GM21423 (cell line): ENCODE measurements at regions not wholly inside any gene's neighbourhood (a gene's known extent, or its start where the extent isn't known, plus 50 kb on each side); places are given as distances from the start of the nearest gene placed in this dataset.

ENCODE experiments used
- ATAC-seq: cut with Tn5 transposase; IDR thresholded peaks from one replicate; pipeline ENCODE4 v1.9.1; 2021; ENCODE audit warnings: mild to moderate bottlenecking, moderate library complexity; ENCODE audit not compliant: unreplicated experiment

DNA sequence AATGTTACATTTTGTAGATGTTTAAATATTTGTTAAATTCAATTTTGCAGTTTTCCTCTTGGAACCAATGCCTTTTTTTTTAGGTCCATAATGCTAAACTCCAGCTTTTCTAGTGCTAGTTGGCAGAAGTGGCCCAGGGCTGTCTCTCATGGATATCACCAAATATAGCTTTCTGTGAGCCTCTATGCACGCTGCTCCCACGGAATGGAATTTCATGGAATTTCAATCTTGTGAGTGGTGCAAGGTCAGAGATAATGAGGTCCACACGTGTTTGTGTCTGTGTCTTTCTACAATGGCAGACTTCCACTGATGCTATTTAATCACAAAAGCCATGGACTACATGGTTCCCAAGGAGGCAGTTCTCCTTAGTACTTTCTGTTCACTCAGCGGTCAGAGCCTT lies 191.5 kb upstream of the PARD3B start:
- ATAC-seq, result no peak

GRCh38 chr2:204354442-204354856 lies 190.8 kb upstream of the PARD3B start:
- ATAC-seq, result no peak

DNA sequence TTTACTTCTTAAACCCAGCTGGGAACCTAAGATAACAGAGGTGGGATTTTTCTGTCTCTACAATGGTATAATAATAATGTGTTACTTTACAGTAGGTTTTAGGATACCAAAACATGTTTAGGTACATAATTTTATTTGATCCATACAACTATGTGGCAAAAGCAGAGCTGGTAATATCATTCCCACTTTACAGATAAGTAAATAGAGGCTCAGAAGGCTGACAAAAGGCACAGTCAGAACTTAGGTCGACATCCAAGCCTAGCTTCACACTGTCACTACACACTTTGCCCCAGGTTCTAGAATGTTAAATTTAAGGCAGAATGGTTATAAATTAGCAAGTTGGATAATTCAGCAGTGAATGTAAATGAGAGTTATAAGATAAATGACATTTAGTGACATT lies 189.6 kb upstream of the PARD3B start:
- ATAC-seq, result no peak

- ATAC-seq, result no peak
Observed at GRCh38 chr2:204356151-204356641, 189.1 kb upstream of the PARD3B start.

DNA sequence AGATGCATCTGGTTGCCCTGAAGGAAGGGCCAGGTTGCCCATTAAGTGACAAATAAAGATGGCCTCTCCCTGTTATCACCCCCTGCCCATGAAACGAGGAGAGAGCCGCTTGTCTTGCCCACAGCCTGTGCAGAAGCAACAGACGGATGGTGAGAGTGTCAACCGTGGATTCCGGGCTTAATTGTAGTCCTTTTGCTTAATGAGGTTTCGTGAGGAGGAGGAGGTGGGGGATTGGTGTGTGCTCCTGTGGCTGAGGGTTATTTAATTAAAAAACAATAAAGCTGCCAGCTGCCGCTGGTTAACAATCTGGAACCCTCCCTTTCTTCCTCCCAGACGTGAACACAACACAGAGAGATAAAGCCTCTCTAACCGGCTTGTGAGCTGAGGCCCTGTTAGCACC lies 188.0 kb upstream of the PARD3B start:
- no peak for ATAC-seq

GRCh38 chr2:204359076-204359475 lies 186.2 kb upstream of the PARD3B start:
- ATAC-seq, result no peak

GRCh38 chr2:204360218-204361007 lies 184.9 kb upstream of the PARD3B start:
- no peak for ATAC-seq

DNA sequence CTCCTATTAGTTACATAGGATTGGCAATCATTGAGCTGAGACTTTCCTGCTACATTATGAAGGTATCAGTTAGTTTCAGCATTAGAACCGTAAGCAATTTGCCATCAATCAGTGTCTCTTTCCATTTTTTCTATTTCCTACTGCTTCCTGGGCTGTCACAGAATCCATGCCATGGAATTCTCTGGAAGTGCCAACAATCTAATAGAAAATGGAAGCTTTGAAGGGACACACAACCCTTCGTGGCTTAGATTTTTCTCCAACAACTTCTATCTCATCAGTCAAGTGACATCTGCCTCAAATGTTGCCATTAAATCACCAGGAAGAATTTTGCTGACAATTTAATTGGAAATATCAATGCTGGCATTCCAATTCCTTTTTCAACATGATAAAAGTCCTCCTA lies 183.5 kb upstream of the PARD3B start:
- ATAC-seq, result no peak

DNA sequence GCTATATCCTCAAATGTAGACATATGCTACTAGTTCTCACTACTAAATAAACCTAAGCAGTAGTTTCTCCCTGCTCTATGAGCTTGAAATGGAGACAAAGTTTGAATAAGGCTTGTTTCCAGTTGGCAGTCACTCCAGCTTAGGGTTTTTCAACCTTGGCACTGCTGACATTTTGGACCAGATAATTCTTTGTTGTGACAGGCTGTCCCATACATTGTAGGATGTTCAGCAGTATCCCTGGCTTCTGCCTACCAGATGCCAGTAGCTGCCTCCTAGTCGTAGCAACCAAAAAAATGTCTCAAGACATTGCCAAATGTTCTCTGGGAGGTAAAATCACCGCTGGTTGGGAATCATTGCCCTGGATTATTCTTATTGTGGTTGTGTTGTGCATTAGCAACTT lies 182.7 kb upstream of the PARD3B start:
- ATAC-seq, result no peak

GRCh38 chr2:204363513-204363912 lies 181.8 kb upstream of the PARD3B start:
- no peak for ATAC-seq

DNA sequence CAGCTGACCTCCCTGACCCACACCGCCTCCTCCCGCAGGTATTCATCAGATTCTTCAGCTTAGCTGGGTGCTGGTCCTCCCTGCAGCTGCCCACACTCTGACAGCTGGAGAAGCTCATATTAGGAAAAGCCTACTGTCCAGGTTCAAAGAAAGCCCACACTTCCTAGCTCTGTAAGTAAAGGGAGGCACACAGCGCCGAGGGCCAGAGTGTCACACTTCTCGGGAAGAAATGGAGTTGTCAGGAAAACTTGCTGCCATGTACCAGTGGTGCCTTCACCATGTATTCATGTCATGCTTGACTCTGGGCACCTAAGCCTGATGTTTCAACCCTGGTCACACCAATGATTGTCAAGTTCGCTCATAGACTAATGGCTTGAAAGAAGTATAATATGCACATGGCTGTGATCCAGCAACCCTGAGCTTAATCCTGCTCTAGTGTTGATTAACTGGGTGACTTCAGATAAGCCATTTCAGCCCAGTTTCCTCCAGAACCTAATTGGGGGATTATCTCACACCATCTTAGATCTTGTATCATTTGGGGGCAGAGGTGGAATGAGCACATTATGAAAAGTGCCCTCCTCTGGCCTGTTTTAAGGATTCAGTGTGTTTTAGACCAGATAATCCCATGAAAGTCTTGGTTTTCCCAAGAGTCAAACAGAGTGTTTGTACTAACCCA lies 180.3 kb upstream of the PARD3B start:
- ATAC-seq, result no peak

DNA sequence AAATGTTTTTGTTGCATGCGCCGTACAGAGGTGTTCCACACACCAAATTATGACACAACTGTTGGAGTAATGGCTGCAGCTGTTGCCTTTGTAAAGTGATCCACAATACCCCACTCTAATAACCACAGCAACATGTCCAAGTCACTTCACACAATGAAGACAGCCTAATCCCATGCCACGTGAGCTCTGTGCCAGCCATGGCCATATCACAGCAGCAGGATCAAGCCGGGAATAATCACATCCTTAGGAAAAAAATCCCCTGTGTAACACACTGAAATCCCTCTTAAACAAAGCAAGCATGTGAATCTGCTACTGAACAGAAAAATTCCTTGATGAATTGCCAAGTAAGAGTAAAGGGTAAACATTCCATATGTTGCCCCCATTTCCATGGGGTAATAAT lies 179.5 kb upstream of the PARD3B start:
- ATAC-seq, result no peak

- ATAC-seq, result no peak
Observed at GRCh38 chr2:204367466-204367865, 177.8 kb upstream of the PARD3B start.

- no peak for ATAC-seq
Observed at GRCh38 chr2:204370172-204370718, 175.0 kb upstream of the PARD3B start.

DNA sequence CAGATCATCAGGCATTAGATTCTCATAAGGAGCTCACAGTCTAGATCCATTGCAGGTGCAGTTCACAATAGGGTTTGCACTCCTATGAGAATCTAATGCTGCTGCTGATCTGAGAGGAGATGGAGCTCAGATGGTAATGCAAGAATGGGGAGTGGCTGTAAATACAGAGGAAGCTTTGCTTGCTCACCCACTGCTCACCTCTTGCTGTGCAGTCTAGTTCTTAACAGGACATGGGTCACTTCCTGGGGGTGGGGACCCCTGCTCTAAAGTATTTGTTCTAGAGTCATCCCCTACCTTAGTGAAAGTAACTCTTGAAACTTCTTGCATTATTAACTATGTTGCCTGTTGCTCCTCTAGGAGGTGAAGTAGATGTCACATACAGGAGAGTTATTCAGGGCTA lies 171.3 kb upstream of the PARD3B start:
- no peak for ATAC-seq

DNA sequence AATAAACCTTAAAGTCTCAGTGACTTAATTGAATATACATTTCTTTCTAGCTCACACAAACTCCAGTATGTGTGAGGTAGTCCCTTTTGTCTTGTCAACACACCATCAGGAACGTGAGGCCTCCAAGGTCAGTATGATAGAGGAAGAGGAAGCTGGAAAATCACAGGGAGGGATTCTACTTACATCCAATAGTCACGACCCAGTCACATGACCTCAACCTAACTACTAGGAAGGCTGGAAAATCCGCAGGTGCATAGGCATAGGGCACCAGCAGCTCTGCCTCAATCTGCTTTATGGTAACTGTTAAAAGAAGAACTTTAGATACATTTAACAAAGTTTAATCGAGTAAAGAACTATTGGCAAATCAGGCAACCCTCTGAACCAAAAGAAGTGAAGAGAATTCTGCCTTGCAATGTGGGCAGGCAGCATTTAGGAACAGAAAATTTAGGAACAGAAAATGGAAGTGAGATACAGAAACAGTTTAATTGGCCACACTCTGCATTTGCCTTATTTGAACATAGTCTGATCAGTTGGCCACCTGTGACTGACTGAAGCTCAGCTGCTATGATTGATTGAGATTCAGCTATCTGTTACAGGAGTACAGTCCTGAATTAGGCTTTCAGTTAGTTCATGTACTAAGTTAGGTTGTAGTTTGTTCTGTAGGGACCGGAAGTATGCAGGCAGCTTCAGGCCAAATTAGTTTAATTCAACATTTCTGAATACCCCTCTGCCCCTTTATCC lies 165.0 kb upstream of the PARD3B start:
- no peak for ATAC-seq

- ATAC-seq, result no peak
Observed at GRCh38 chr2:204386668-204387067, 158.6 kb upstream of the PARD3B start.

GRCh38 chr2:204389120-204389519 lies 156.2 kb upstream of the PARD3B start:
- ATAC-seq, result no peak

GRCh38 chr2:204389856-204390255 lies 155.4 kb upstream of the PARD3B start:
- ATAC-seq, result no peak

- no peak for ATAC-seq
Observed at GRCh38 chr2:204395539-204395938, 149.7 kb upstream of the PARD3B start.

- ATAC-seq, result no peak
Observed at GRCh38 chr2:204401114-204401513, 144.2 kb upstream of the PARD3B start.
